ENCODE measurements at regions not wholly inside any gene's neighbourhood (a gene's known extent, or its start where the extent isn't known, plus 50 kb on each side); places are given as distances from the start of the nearest gene placed in this dataset.

- in situ Hi-C loops (cut with HindIII; ENCODE audit: low pct_unique_long_range_greater_than_20kb, low sequenced_read_pairs) (no loop called here), intact Hi-C loops (cut with micrococcal nuclease; ENCODE audit: unreplicated experiment) (no loop called here)
- no peaks in the 10 kb centered on the region for H3K4me1 ChIP-seq (ENCODE audit: control insufficient read depth, insufficient read depth, low read length)
- TF ChIP-seq, protein P1, sequence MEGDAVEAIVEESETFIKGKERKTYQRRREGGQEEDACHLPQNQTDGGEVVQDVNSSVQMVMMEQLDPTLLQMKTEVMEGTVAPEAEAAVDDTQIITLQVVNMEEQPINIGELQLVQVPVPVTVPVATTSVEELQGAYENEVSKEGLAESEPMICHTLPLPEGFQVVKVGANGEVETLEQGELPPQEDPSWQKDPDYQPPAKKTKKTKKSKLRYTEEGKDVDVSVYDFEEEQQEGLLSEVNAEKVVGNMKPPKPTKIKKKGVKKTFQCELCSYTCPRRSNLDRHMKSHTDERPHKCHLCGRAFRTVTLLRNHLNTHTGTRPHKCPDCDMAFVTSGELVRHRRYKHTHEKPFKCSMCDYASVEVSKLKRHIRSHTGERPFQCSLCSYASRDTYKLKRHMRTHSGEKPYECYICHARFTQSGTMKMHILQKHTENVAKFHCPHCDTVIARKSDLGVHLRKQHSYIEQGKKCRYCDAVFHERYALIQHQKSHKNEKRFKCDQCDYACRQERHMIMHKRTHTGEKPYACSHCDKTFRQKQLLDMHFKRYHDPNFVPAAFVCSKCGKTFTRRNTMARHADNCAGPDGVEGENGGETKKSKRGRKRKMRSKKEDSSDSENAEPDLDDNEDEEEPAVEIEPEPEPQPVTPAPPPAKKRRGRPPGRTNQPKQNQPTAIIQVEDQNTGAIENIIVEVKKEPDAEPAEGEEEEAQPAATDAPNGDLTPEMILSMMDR (IDR thresholded peaks at IDR 0.05) = no peak
- TF ChIP-seq POLR2AphosphoS5 (IDR thresholded peaks at IDR 0.05; ENCODE audit: low read depth, low read length) = no peak
- TF ChIP-seq SIN3A (IDR thresholded peaks at IDR 0.05; ENCODE audit: borderline replicate concordance, insufficient read depth, low read depth, low read length) = no peak
- no peak for TF ChIP-seq TCF7L2 (IDR thresholded peaks at IDR 0.05; ENCODE audit: low read depth, low read length)
- TF ChIP-seq REST (IDR thresholded peaks at IDR 0.05; ENCODE audit: insufficient read depth in 1 of 2, low read depth in 2 of 2, low read length in 1 of 2) = no peak
- no peaks in the 10 kb centered on the region for H3K9me3 ChIP-seq (ENCODE audit: control insufficient read depth, insufficient read depth, low read depth, low read length)
- H3K27ac ChIP-seq (ENCODE audit: low read length) = no peak overlapping the region
- DNase-seq (ENCODE audit: low read depth, low spot score) (no peak), ATAC-seq (no peak)
- POLR2A ChIA-PET = no interaction called here
- peaks cover 5% of the 10 kb centered on the region; the same call in 1 of the 2 replicates for H3K27me3 ChIP-seq (ENCODE audit: control insufficient read depth, insufficient read depth, low read length)
- BruUV-seq (replicated peaks) = no TSS peak
- no peaks in the 10 kb centered on the region for H3K36me3 ChIP-seq (ENCODE audit: control insufficient read depth, insufficient read depth, low read length)
- H3K4me3 ChIP-seq (ENCODE audit: low read depth in 2 of 2, low read length in 2 of 2) = no peak overlapping the region
- CTCF ChIA-PET = no interaction called here
These were observed 276.9 kb downstream of the IRF8 start for GRCh38 chr16:86175816-86176215.

- ATAC-seq = no peak
- no peaks in the 10 kb centered on the region for H3K4me1 ChIP-seq (ENCODE audit: control insufficient read depth, insufficient read depth, low read length)
These were observed 277.5 kb downstream of the IRF8 start for GRCh38 chr16:86176462-86176861.

More at GRCh38 chr16:86176462-86176861, 277.5 kb downstream of the IRF8 start:
- no peak for TF ChIP-seq POLR2AphosphoS5 (IDR thresholded peaks at IDR 0.05; ENCODE audit: low read depth, low read length)
- no peak for TF ChIP-seq REST (IDR thresholded peaks at IDR 0.05; ENCODE audit: insufficient read depth in 1 of 2, low read depth in 2 of 2, low read length in 1 of 2)
- TF ChIP-seq TCF7L2 (IDR thresholded peaks at IDR 0.05; ENCODE audit: low read depth, low read length) = no peak
- TF ChIP-seq, protein P1 (IDR thresholded peaks at IDR 0.05) = no peak
- TF ChIP-seq SIN3A (IDR thresholded peaks at IDR 0.05; ENCODE audit: borderline replicate concordance, insufficient read depth, low read depth, low read length) = no peak
- BruUV-seq (replicated peaks) = no TSS peak
- in situ Hi-C loops (cut with HindIII; ENCODE audit: low pct_unique_long_range_greater_than_20kb, low sequenced_read_pairs) = no loop called here
- Histone ChIP-seq H3K27ac (ENCODE audit: low read length) (no peak overlapping the region), H3K27me3 (ENCODE audit: control insufficient read depth, insufficient read depth, low read length) (peaks cover 5% of the 10 kb centered on the region; the same call in 1 of the 2 replicates), H3K4me3 (ENCODE audit: low read depth in 2 of 2, low read length in 2 of 2) (no peak overlapping the region), H3K9me3 (ENCODE audit: control insufficient read depth, insufficient read depth, low read depth, low read length) (no peaks in the 10 kb centered on the region), H3K36me3 (ENCODE audit: control insufficient read depth, insufficient read depth, low read length) (no peaks in the 10 kb centered on the region)
- ChIA-PET CTCF (no interaction called here), POLR2A (no interaction called here)
- intact Hi-C loops (cut with micrococcal nuclease; ENCODE audit: unreplicated experiment) = no loop called here
- DNase-seq (ENCODE audit: low read depth, low spot score) = no peak

All from Panc1 (cell line).